ENCODE measurements at regions not wholly inside any gene's neighbourhood (a gene's known extent, or its start where the extent isn't known, plus 50 kb on each side); places are given as distances from the start of the nearest gene placed in this dataset.

DNA sequence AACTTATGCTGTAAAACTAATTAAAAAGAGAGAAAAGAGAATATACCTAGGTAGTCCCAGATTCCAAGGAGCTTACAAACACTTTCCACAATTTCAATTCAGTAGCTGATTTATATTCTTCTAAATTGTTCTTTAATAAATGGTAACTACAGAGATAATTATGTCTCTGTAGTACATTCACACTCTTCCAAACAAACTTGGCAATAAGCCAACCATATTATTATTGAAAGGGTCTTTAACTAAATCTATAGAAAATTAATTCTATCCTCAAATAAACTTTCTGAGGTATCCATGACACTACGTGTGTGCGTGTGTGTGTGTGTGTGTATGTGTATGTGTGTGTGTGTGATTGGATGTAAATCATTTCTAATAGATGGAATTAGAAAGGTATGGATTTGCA, 217.4 kb upstream of the EYS start:
- DNase-seq (ENCODE audit: low spot score in 2 of 2) (no peak), FAIRE-seq (no peak)

GRCh38 chr6:65922049-65922448, 215.0 kb upstream of the EYS start:
- no peak for FAIRE-seq
- DNase-seq (ENCODE audit: low spot score in 2 of 2): no peak

DNA sequence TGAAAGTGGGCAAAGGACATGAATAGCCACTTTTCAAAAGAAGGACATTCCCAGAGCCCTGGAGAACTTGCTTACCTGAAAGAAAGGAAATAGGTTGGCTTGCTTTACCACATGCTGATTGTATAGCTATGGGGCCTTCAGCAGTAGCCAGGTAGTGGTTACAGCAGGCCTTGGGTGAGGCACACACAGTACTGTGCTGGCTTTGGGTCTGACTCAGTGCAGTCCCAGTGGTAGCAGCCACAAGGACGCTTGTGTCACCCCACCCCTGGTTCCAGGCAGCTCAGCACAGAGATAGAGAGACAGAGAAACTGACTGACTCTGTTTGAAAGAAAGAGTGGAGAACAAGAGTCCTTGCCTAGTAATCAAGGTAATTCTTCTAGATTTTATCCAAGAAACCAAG, 201.0 kb upstream of the EYS start:
- FAIRE-seq (no peak), DNase-seq (ENCODE audit: low spot score in 2 of 2) (no peak)

GRCh38 chr6:65903992-65904391, 197.0 kb upstream of the EYS start:
- FAIRE-seq: no peak
- DNase-seq (ENCODE audit: low spot score in 2 of 2): no peak

DNA sequence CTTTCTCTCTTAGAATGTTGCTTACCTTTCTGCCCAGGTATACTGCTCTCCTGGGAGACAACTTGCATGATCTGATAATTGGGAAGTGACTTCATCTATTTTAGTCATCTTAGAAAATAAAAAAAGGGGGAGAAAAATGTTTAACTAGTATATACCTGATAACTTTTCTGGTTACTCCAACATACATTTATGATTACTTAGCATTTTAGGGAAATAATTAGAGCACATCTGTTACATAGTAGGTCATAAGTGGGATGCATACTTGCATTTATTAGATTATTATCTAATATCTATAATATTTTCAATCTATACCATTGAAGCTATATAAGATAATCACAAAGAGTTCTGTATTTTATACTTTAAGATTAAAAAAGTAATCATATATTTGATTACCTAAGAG, 193.9 kb upstream of the EYS start:
- FAIRE-seq (no peak), DNase-seq (ENCODE audit: low spot score in 2 of 2) (no peak)

DNA sequence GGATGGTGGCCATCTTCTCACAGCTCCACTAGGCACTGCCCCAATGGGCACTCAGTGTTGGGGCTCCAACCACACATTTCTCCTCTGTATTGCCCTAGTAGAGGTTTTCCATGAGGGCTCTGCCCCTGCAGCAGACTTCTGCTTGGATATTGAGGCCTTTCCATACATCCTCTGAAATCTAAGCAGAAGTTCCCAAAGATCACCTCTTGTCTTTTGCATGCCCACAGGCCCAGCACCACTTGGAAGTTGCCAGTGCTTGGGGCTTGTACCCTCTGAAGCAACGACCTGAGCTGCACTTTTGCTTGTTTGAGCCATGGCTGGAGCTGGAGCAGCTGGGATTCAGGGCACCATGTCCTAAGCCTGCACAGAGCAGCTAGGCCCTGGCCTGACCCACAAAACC, 189.1 kb upstream of the EYS start:
- no peak for FAIRE-seq
- no peak for DNase-seq (ENCODE audit: low spot score in 2 of 2)

- DNase-seq (ENCODE audit: low spot score in 2 of 2) (no peak), FAIRE-seq (no peak)
These were observed 169.6 kb upstream of the EYS start for GRCh38 chr6:65876668-65877067.

GRCh38 chr6:65852369-65852852, 145.4 kb upstream of the EYS start:
- FAIRE-seq (no peak), DNase-seq (ENCODE audit: low spot score in 2 of 2) (no peak)

DNA sequence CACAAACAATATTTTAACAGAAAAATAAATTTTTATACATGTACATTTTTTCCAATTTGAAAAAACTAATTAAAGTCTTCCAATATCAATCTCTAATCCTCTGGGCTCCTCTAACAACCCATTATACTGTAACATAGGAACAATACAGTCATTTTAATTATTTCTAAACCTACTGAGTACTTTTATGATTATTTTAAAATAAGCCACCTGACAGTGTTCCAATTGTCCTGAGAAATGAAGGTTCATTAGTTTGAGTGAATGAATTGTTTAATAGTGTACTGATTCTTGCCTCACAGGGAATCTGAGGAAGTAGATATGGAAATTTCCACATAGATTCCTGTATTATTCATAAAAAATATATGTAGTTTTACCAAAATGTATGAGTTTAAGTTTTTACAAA, 123.1 kb upstream of the EYS start:
- DNase-seq (ENCODE audit: low spot score in 2 of 2) (no peak), FAIRE-seq (no peak)

DNA sequence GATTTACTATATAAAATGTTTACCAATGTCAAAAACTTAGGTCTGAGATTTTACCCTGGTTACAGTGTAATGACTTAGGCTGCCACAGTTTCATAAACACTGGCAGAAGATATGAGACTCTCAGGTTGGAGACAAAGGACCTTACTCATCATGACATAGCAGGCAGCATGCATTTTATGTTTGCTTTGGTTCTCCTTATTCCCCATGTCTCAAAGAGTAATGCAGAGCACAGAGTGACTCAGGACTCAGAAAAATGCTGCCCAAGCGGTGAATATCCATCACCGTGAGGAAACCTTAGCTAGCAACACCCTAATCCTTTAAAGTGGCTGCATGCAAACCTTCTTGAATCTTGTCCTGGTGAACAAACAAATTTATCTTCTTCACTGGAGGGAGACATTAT, 112.1 kb upstream of the EYS start:
- FAIRE-seq (no peak), DNase-seq (ENCODE audit: low spot score in 2 of 2) (no peak)

GRCh38 chr6:65818576-65818975, 111.5 kb upstream of the EYS start:
- FAIRE-seq: no peak
- no peak for DNase-seq (ENCODE audit: low spot score in 2 of 2)

DNA sequence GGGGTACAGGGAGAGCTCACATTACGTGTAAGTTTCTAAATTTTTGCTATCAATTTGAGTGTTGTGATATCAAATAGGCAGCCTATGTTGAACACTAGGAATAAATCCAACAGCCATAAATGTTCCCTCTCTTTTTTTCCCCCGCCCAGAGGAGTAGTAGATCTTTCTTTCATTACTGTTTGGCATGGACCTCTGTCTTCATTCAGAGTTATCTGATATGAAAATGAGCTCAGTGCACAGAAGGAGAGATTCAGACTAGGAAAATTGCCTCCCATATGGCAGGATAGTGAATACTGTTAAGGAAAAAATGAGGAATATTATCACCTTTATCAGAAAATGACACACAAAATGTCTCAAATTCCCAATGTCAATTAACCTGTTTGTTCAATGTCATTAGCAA, 110.0 kb upstream of the EYS start:
- no peak for FAIRE-seq
- no peak for DNase-seq (ENCODE audit: low spot score in 2 of 2)

DNA sequence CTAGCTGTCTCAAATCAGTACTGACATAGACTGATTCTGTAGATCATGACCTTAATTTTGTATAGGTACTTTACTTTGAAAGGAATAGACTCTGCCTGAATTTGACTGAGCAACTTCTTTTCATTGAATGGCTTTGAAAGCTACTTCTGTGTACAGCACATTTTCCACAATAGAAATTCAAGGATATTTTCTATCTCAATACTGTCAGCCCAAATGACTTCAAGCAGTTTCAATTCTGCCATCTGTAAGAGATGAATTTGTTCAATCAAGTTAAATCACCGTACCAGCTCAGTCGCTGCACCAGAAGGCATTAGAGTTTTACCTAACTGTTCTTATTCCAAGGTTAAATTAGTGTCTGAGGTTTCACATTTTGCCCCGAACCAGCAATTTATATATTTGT, 107.0 kb upstream of the EYS start:
- DNase-seq (ENCODE audit: low spot score in 2 of 2) (no peak), FAIRE-seq (no peak)

- DNase-seq (ENCODE audit: low spot score in 2 of 2) (no peak), FAIRE-seq (no peak)
These were observed 96.2 kb upstream of the EYS start for GRCh38 chr6:65803186-65803585.

DNA sequence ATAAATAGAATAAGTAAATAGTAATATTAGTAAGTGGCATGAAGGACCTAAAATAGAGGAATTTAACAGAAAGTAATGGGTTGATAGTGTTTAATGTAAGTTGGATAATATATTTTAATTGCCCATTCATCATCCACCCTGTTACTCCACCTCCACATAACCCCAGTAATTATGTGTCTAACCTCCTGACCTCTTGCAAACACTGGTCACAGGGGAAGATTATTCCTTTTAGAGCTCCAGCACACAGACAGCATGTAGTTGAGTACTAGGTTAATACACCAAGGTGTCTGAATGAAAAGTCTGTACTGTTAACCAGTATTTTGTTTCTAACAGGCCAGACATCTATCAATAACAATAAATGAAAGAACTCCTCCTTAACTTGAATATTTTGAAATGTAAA, 92.4 kb upstream of the EYS start:
- FAIRE-seq (no peak), DNase-seq (ENCODE audit: low spot score in 2 of 2) (no peak)

- no peak for DNase-seq (ENCODE audit: low spot score in 2 of 2)
- no peak for FAIRE-seq
These were observed 91.4 kb upstream of the EYS start for GRCh38 chr6:65798280-65799014.

DNA sequence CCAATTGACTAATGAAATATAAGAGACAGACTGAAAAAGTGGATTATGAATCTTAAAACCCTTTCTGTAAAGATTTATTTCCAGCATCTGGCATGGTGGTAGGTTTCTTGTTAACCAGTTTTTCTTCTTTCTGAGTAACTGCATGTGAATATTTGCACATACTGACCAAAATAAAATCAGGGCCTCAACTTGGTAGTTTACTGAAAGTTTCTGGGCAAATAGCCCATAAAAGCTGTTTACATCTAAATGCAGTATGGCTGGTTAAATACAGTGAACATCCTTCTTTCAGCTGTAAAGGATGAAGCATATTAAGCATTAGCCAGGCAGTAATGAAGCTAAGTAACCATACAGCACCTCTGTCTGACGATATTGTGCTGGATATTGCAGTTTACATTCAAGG, 83.6 kb upstream of the EYS start:
- FAIRE-seq (no peak), DNase-seq (ENCODE audit: low spot score in 2 of 2) (no peak)

DNA sequence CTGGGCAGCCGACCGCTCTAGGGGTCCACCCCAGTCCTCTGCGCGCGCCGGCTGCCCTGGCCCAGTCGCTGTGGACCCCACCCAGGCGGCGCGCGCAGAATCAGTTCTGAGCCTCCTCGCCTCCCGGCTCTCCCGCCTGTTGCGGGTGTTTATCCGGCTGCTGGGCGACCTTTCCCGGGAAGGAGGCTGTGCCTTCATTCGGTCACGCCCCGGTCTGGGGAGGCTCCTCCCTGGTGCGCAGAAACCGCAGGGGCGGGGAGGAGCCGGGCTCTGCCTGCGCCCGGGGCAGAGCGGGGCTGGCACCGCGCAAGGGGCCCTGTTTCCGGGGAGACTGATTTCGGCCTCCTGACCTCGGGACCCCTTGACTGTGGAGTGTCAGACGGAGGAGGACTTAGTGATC, 80.8 kb upstream of the EYS start:
- FAIRE-seq (no peak), DNase-seq (ENCODE audit: low spot score in 2 of 2) (no peak)

- no peak for FAIRE-seq
- no peak for DNase-seq (ENCODE audit: low spot score in 2 of 2)
These were observed 79.8 kb upstream of the EYS start for GRCh38 chr6:65786815-65787214.

GRCh38 chr6:65780691-65781090, 73.7 kb upstream of the EYS start:
- FAIRE-seq: peak; percentile 13

DNA sequence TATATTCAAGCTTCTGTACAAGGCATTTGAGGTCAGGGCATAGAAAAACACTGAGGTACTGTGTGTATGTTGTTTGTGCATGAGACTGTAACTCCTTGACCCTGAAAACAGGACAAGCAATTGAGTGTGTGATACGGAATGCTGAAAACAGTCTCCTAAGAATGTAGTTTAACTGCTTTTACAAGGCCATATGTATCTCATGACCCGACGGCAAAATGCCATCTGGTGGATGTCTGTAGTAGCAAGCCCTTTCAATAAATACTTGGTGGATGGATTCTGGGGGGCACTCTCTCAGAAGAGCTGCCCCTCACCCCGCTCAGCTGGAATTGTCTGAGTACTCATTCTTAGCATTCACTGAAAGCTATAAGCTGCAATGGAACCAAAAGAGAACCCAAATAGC, 69.3 kb upstream of the EYS start:
- FAIRE-seq (no peak), DNase-seq (ENCODE audit: low spot score in 2 of 2) (no peak)

More at GRCh38 chr6:65780691-65781090, 73.7 kb upstream of the EYS start:
- DNase-seq (ENCODE audit: low spot score in 2 of 2): no peak

GRCh38 chr6:65771946-65772345, 64.9 kb upstream of the EYS start:
- FAIRE-seq: no peak

GRCh38 chr6:65761890-65762289, 54.9 kb upstream of the EYS start:
- no peak for DNase-seq (ENCODE audit: low spot score in 2 of 2)
- FAIRE-seq: no peak

More at GRCh38 chr6:65771946-65772345, 64.9 kb upstream of the EYS start:
- DNase-seq (ENCODE audit: low spot score in 2 of 2): no peak
